Psoas muscle (tissue), 7 donors: ENCODE measurements at regions not wholly inside any gene's neighbourhood (a gene's known extent, or its start where the extent isn't known, plus 50 kb on each side); places are given as distances from the start of the nearest gene placed in this dataset.

Experiments
- ATAC-seq, 4 donors: fragments of 200-7000 bp; cut with Tn5 transposase; one replicate each; pipeline ENCODE4 v1.9.1; 2020; ENCODE audit warnings: moderate library complexity in 3 of 4, mild to moderate bottlenecking in 2 of 4
- DNase-seq, 2 donors: peaks; one replicate each; pipeline ENCODE4 v3.0.0-alpha.2; 2020
- H3K27ac ChIP-seq: fragments of 200-600 bp; one replicate; pipeline ENCODE4 v1.8.0; 2022
- H3K27me3 ChIP-seq, 3 donors: fragments of 200-600 bp in 1 of 3; one replicate each; pipeline versions ENCODE4 v1.6.1 to v1.8.0; 2013 to 2022; ENCODE audit warnings: low read length in 2 of 3, mild to moderate bottlenecking in 2 of 3, moderate library complexity in 1 of 3; ENCODE audit not compliant: insufficient read depth in 3 of 3
- H3K36me3 ChIP-seq, 2 donors: fragments of 200-600 bp in 1 of 2; one replicate each; pipeline versions ENCODE4 v1.6.1 to v1.8.0; 2013 to 2022; ENCODE audit warnings: low read depth in 1 of 2, mild to moderate bottlenecking in 1 of 2, moderate library complexity in 1 of 2; ENCODE audit not compliant: insufficient read depth in 1 of 2
- H3K4me1 ChIP-seq: fragments of 200-600 bp; one replicate; pipeline ENCODE4 v1.8.0; 2022
- H3K4me3 ChIP-seq: fragments of 200-600 bp; one replicate; pipeline ENCODE4 v1.8.0; 2022; ENCODE audit warnings: mild to moderate bottlenecking
- H3K9me3 ChIP-seq: fragments of 200-600 bp; one replicate; pipeline ENCODE4 v1.8.0; 2022
- WGBS, 3 donors: extraction: QIAGEN DNeasy Blood & Tissue Kit; methylation state at CpG; one replicate each; pipeline versions ENCODE4 v1.1.6 to v1.1.7; 2013; 5-methylcytosine and 5-hydroxymethylcytosine counted together
- intact Hi-C, 2 donors: fragments of 100-400 bp; cut with DNase I; formaldehyde crosslinking; loops; one replicate each; pipeline versions ENCODE4 v1.11.0 to v1.14.2; 2022
- TF ChIP-seq, protein P1 (sequence below): fragments of 200-600 bp; IDR thresholded peaks from one replicate; pipeline ENCODE4 v1.8.0; 2022; ENCODE audit warnings: antibody characterized with exemption
- donor health status: healthy with polysubstance abuse.
- donor health status: DM: no; HTN: no; CAD: no; lungs with moderate emphysema.
- donor health status: Bipolar disorder and iron deficiency.
- donor health status: healthy.
- donor health status: DM: yes; HTN: yes; CAD: no.
- donor health status: DM: no; HTN: no; CAD: no.
- donor health status: DM: yes; HTN: yes; CAD: no.

DNA sequence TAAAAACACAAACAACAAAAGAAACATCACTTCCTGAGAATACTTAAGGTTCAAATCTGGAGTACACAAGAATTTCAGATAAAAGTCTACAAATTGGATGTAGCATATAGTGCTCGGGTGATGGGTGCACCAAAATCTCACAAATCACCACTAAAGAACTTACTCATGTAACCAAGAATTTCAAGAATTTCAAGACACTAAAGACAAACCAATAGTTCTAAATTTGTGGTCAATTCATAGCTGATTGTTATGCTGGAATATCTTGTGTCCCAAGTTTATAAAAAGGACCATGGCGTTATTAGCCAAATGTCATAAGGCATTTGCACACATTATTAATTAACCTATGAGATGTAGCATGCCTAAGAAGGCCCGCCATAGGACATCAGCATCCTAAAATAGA lies 1204.1 kb upstream of the AUTS2 start:
- TF ChIP-seq, protein P1, sequence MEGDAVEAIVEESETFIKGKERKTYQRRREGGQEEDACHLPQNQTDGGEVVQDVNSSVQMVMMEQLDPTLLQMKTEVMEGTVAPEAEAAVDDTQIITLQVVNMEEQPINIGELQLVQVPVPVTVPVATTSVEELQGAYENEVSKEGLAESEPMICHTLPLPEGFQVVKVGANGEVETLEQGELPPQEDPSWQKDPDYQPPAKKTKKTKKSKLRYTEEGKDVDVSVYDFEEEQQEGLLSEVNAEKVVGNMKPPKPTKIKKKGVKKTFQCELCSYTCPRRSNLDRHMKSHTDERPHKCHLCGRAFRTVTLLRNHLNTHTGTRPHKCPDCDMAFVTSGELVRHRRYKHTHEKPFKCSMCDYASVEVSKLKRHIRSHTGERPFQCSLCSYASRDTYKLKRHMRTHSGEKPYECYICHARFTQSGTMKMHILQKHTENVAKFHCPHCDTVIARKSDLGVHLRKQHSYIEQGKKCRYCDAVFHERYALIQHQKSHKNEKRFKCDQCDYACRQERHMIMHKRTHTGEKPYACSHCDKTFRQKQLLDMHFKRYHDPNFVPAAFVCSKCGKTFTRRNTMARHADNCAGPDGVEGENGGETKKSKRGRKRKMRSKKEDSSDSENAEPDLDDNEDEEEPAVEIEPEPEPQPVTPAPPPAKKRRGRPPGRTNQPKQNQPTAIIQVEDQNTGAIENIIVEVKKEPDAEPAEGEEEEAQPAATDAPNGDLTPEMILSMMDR: no peak
- no peaks in the 10 kb centered on the region for H3K27me3 ChIP-seq
- DNase-seq: no peak
- no peak overlapping the region for H3K27ac ChIP-seq
- 92 to 94% (median 94%) methylated on average over 3 of the region's 3 CpGs for WGBS, 3 donors
- no peaks in the 10 kb centered on the region for H3K4me1 ChIP-seq
- ATAC-seq: no peak
- H3K36me3 ChIP-seq: no peaks in the 10 kb centered on the region
- intact Hi-C loops: no loop called here
- no peaks in the 10 kb centered on the region for H3K9me3 ChIP-seq
- H3K4me3 ChIP-seq: no peak overlapping the region

DNA sequence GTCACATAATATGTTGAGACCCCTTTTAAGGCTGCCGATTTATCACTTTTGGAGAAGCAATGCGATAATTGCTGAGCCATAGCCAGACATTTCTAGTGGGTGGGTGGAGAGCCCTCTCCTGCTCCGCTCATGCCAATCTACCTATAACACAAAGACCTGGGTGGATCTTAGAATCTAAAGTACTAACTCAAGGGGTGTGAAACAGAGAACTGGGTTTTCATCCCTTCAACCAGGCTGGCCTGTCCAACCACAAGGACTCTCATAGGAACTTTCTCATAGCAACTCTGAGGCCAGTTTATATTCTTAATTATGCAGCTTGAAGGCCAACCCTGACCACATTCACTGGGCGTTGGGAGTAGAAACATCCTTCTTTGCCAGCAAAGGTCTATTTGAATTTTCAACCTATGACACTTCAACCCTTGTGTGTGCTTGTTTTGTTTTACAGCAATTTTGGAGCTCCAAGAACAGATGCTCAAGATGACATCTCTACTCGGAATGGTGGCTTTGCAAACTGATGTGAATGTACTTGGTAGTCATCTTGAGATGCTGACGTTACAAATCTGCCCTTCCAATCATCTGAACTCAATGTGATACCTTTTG lies 1198.2 kb upstream of the AUTS2 start:
- WGBS, 3 donors: 67 to 75% (median 68%) methylated on average over 6 of the region's 6 CpGs
- Histone ChIP-seq H3K27ac (no peak overlapping the region), H3K4me3 (no peak overlapping the region), H3K4me1 (no peaks in the 10 kb centered on the region), H3K9me3 (no peaks in the 10 kb centered on the region), H3K27me3 (no peaks in the 10 kb centered on the region), H3K36me3 (no peaks in the 10 kb centered on the region)
- intact Hi-C loops: no loop called here
- TF ChIP-seq, protein P1: no peak
- no peak for ATAC-seq
- no peak for DNase-seq

DNA sequence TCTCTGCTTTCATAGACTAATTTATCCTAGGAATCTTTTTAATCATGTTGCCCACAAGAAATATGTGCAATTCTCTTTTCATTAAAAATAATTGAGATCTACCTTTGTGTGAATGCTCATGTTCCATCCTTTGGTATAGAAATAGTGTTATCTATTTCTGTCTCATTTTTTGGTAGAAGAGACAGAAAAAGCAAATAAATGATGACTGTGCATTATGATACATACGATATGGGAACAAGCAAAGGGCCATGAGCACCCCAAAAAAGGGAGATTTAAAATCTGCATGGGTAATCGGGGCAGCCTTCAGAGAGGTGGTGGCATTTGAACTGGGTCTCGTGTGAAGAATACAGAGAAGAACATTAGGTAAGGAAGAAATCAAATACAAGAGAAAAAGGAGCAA lies 1197.5 kb upstream of the AUTS2 start:
- DNase-seq (no peak), ATAC-seq (no peak)
- Histone ChIP-seq H3K4me3 (no peak overlapping the region), H3K27ac (no peak overlapping the region), H3K36me3 (no peaks in the 10 kb centered on the region), H3K9me3 (no peaks in the 10 kb centered on the region), H3K4me1 (no peaks in the 10 kb centered on the region), H3K27me3 (no peaks in the 10 kb centered on the region)
- 86 to 90% (median 87%) methylated on average over 3 of the region's 3 CpGs for WGBS, 3 donors
- intact Hi-C loops: no loop called here
- TF ChIP-seq, protein P1: no peak

DNA sequence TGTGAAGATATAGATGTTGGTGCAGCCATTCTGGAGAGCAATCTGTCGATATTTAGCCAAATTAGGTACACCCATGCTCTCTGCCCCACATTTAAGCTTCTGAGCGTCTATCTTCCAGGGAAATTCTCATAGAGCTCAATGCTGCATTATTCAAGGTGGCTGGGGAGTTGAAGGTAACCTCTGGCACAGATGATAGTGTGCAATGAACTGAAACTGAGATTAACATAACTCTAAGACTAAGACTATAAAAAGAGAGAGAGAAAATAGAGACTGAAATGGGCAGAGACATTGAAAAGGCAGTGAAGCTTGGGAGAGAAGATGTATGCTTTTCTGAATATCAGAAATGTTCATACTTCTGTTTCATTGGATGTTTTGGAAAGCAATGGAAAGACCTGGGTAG lies 1197.0 kb upstream of the AUTS2 start:
- no peak overlapping the region for H3K4me3 ChIP-seq
- DNase-seq (no peak), ATAC-seq (no peak)
- H3K4me1 ChIP-seq: no peaks in the 10 kb centered on the region
- WGBS, 3 donors: 80 to 85% (median 82%) methylated on average over 2 of the region's 2 CpGs
- no peaks in the 10 kb centered on the region for H3K9me3 ChIP-seq
- intact Hi-C loops: no loop called here
- no peaks in the 10 kb centered on the region for H3K36me3 ChIP-seq
- no peaks in the 10 kb centered on the region for H3K27me3 ChIP-seq
- H3K27ac ChIP-seq: no peak overlapping the region
- TF ChIP-seq, protein P1: no peak

DNA sequence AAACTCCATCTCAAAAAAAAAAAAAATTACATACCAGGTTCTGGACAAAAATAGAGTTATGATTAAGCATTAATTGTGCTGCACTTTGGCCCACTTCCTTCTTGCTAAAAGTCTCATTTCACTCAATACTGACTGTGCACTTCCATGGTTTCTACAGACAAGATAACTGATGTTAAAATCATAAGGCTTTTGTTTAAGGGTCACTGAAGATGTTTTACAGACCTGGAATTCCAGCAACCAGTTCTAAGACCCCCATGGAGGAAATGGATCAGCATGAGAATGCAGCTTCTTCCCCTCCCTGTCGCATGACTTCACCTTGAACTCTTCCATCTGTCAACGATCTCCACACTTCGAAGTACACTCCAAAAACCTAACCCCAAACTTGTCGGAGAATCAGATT lies 1191.8 kb upstream of the AUTS2 start:
- ATAC-seq: no peak
- H3K4me3 ChIP-seq: no peak overlapping the region
- H3K9me3 ChIP-seq: no peaks in the 10 kb centered on the region
- no peak overlapping the region for H3K27ac ChIP-seq
- TF ChIP-seq, protein P1: no peak
- intact Hi-C loops: no loop called here
- DNase-seq: no peak
- H3K4me1 ChIP-seq: no peaks in the 10 kb centered on the region
- WGBS, 3 donors: 46 to 66% (median 49%) methylated on average over 4 of the region's 4 CpGs
- no peaks in the 10 kb centered on the region for H3K36me3 ChIP-seq
- no peaks in the 10 kb centered on the region for H3K27me3 ChIP-seq
